Liver (tissue), 8 donors: ENCODE measurements at regions not wholly inside any gene's neighbourhood (a gene's known extent, or its start where the extent isn't known, plus 50 kb on each side); places are given as distances from the start of the nearest gene placed in this dataset.

ENCODE experiments used
- DNase-seq: peaks from one replicate; pipeline ENCODE4 v3.0.0-alpha.2; 2017; ENCODE audit warnings: low spot score
- H3K27ac ChIP-seq, 2 donors: one replicate each; pipeline ENCODE4 v1.7.0; 2013; ENCODE audit warnings: inconsistent platforms in 2 of 2, low read length in 2 of 2, control low read depth in 1 of 2, low read depth in 1 of 2, mild to moderate bottlenecking in 1 of 2
- H3K27me3 ChIP-seq, 4 donors: one replicate each; pipeline versions ENCODE4 v1.6.1 to v1.7.0; 2013; ENCODE audit warnings: low read length in 3 of 4, inconsistent platforms in 1 of 4, mild to moderate bottlenecking in 1 of 4, moderate library complexity in 1 of 4; ENCODE audit not compliant: control insufficient read depth in 4 of 4, insufficient read depth in 4 of 4
- H3K36me3 ChIP-seq, 4 donors: one replicate each; pipeline versions ENCODE4 v1.6.1 to v1.7.0; 2013; ENCODE audit warnings: low read length in 3 of 4, mild to moderate bottlenecking in 3 of 4, low read depth in 1 of 4, moderate library complexity in 1 of 4; ENCODE audit not compliant: control insufficient read depth in 4 of 4, insufficient read depth in 3 of 4
- H3K4me1 ChIP-seq, 4 donors: one replicate each; pipeline versions ENCODE4 v1.6.1 to v1.7.0; 2013; ENCODE audit warnings: low read length in 3 of 4, mild to moderate bottlenecking in 3 of 4, moderate library complexity in 1 of 4; ENCODE audit not compliant: control insufficient read depth in 4 of 4, insufficient read depth in 4 of 4
- H3K4me3 ChIP-seq, 3 donors: one replicate each; pipeline versions ENCODE4 v1.6.1 to v1.7.0; 2013; ENCODE audit warnings: low read length in 3 of 3, control low read depth in 1 of 3, low read depth in 1 of 3, mild to moderate bottlenecking in 1 of 3
- H3K9ac ChIP-seq, 2 donors: one replicate each; pipeline ENCODE4 v1.7.0; 2013; ENCODE audit warnings: low read length in 2 of 2, mild to moderate bottlenecking in 2 of 2, moderate library complexity in 2 of 2, control low read depth in 1 of 2, low read depth in 1 of 2
- H3K9me3 ChIP-seq, 4 donors: one replicate each; pipeline versions ENCODE4 v1.6.1 to v1.7.0; 2013; ENCODE audit warnings: low read length in 3 of 4; ENCODE audit not compliant: control insufficient read depth in 4 of 4
- EGR1 ChIP-seq, 2 donors: IDR thresholded peaks; 2 replicates each; pipeline ENCODE4 v1.6.1; 2016 to 2018; ENCODE audit warnings: antibody characterized with exemption in 2 of 2, low read depth in 2 of 2
- FOXA1 ChIP-seq: IDR thresholded peaks from 2 replicates; pipeline ENCODE4 v1.6.1; 2016; ENCODE audit warnings: antibody characterized with exemption
- FOXA2 ChIP-seq: IDR thresholded peaks from 2 replicates; pipeline ENCODE4 v1.6.1; 2016; ENCODE audit warnings: antibody characterized with exemption
- GABPA ChIP-seq, 2 donors: IDR thresholded peaks in 1 of 2; conservative IDR thresholded peaks in 1 of 2; 2 replicates each; pipeline ENCODE4 v1.6.1; 2016; ENCODE audit warnings: antibody characterized with exemption in 2 of 2, mild to moderate bottlenecking in 1 of 2, moderate library complexity in 1 of 2
- HNF4A ChIP-seq, 2 donors: conservative IDR thresholded peaks; 2 replicates each; pipeline ENCODE4 v1.6.1; 2016; ENCODE audit warnings: antibody characterized with exemption in 2 of 2, mild to moderate bottlenecking in 2 of 2
- HNF4G ChIP-seq: IDR thresholded peaks from 2 replicates; pipeline ENCODE4 v1.6.1; 2016; ENCODE audit warnings: antibody characterized with exemption
- JUND ChIP-seq, 2 donors: IDR thresholded peaks; 2 replicates each; pipeline ENCODE4 v1.6.1; 2016; ENCODE audit warnings: antibody characterized with exemption in 2 of 2
- NR2F2 ChIP-seq: IDR thresholded peaks from 2 replicates; pipeline ENCODE4 v1.6.1; 2016; ENCODE audit warnings: antibody characterized with exemption
- RAD21 ChIP-seq, 2 donors: IDR thresholded peaks; 2 replicates each; pipeline ENCODE4 v1.6.1; 2016; ENCODE audit warnings: antibody characterized with exemption in 2 of 2, mild to moderate bottlenecking in 2 of 2
- RXRA ChIP-seq, 2 donors: IDR thresholded peaks; 2 replicates each; pipeline ENCODE4 v1.6.1; 2017 to 2018; ENCODE audit warnings: antibody characterized with exemption in 2 of 2, mild to moderate bottlenecking in 1 of 2
- SP1 ChIP-seq: IDR thresholded peaks from 2 replicates; pipeline ENCODE4 v1.6.1; 2018; ENCODE audit warnings: antibody characterized with exemption, mild to moderate bottlenecking
- TAF1 ChIP-seq: conservative IDR thresholded peaks from 2 replicates; pipeline ENCODE4 v1.6.1; 2016; ENCODE audit warnings: antibody characterized with exemption, mild to moderate bottlenecking
- YY1 ChIP-seq: IDR thresholded peaks from 2 replicates; pipeline ENCODE4 v1.6.1; 2016; ENCODE audit warnings: antibody characterized with exemption, mild to moderate bottlenecking
- WGBS: extraction: QIAGEN DNeasy Blood & Tissue Kit; methylation state at CpG from one replicate; pipeline ENCODE4 v1.1.7; 2013; 5-methylcytosine and 5-hydroxymethylcytosine counted together
- TF ChIP-seq, protein P1 (sequence below): IDR thresholded peaks from 2 replicates; pipeline ENCODE4 v1.6.1; 2016; ENCODE audit warnings: antibody characterized with exemption
- TF ChIP-seq, protein P2 (sequence below): IDR thresholded peaks from 2 replicates; pipeline ENCODE4 v1.6.1; 2016; ENCODE audit warnings: antibody characterized with exemption
- TF ChIP-seq, protein P3 (sequence below): IDR thresholded peaks from 2 replicates; pipeline ENCODE4 v1.6.1; 2016; ENCODE audit warnings: antibody characterized with exemption, mild to moderate bottlenecking
- TF ChIP-seq, protein P4 (sequence below): fragments of 150-350 bp; IDR thresholded peaks from 2 replicates; pipeline ENCODE4 v1.5.1; 2017; ENCODE audit warnings: improper control_type of control experiment, low read depth, low read length; ENCODE audit not compliant: missing input control
- TF ChIP-seq, protein P5 (sequence below): IDR thresholded peaks from 2 replicates; pipeline ENCODE4 v1.6.1; 2016; ENCODE audit warnings: antibody characterized with exemption
- donor health status: healthy.
- donor health status: healthy.
- donor health status: healthy.
- donor health status: healthy.
- donor health status: healthy.

DNA sequence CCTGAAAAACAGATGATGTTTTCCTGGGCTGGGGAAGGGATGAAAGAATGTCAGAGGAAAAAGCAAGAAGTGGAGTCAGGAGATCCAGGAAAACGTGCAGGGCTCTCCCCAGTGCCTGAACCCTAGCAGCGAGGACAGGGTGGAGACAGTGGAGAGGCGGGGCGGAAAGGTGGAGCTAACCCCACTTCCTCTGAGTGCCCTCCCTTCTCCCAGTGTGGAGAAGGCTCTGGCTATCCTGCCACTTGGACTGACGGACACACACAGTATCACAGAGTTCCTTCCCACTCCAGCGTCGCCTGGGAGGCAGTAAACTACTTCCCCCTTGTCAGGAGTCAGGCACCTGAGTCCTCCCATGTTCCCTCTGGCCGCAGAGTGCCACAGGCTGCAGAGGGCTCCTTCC lies 125.3 kb upstream of the CHRNA7 start:
- Histone ChIP-seq H3K9ac (no peak overlapping the region), H3K36me3 (no peaks in the 10 kb centered on the region), H3K27me3 (peaks cover 0 to 6% (median 0%) of the 10 kb centered on the region in 4 donors), H3K4me1 (no peaks in the 10 kb centered on the region), H3K27ac (no peak overlapping the region), H3K4me3 (no peak overlapping the region), H3K9me3 (peaks cover 0 to under 1% (median 0%) of the 10 kb centered on the region in 4 donors)
- WGBS, result 19% methylated on average over 8 of the region's 8 CpGs
- no peak for TF ChIP-seq RXRA (IDR thresholded peaks at IDR 0.05)
- TF ChIP-seq EGR1 (IDR thresholded peaks at IDR 0.05; ENCODE audit: low read depth in 2 of 2), result no peak
- TF ChIP-seq GABPA (IDR thresholded peaks at IDR 0.05 in 1 of 2, conservative IDR thresholded peaks at IDR 0.05 in 1 of 2), result no peak
- TF ChIP-seq TAF1, result no peak
- TF ChIP-seq, protein P1, sequence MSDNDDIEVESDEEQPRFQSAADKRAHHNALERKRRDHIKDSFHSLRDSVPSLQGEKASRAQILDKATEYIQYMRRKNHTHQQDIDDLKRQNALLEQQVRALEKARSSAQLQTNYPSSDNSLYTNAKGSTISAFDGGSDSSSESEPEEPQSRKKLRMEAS, result no peak
- TF ChIP-seq FOXA2, result no peak
- TF ChIP-seq, protein P2, sequence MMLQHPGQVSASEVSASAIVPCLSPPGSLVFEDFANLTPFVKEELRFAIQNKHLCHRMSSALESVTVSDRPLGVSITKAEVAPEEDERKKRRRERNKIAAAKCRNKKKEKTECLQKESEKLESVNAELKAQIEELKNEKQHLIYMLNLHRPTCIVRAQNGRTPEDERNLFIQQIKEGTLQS, result no peak
- TF ChIP-seq RAD21 (IDR thresholded peaks at IDR 0.05), result no peak
- TF ChIP-seq HNF4G, result no peak
- TF ChIP-seq FOXA1, result no peak
- TF ChIP-seq YY1, result no peak
- no peak for TF ChIP-seq JUND (IDR thresholded peaks at IDR 0.05)
- TF ChIP-seq, protein P3, sequence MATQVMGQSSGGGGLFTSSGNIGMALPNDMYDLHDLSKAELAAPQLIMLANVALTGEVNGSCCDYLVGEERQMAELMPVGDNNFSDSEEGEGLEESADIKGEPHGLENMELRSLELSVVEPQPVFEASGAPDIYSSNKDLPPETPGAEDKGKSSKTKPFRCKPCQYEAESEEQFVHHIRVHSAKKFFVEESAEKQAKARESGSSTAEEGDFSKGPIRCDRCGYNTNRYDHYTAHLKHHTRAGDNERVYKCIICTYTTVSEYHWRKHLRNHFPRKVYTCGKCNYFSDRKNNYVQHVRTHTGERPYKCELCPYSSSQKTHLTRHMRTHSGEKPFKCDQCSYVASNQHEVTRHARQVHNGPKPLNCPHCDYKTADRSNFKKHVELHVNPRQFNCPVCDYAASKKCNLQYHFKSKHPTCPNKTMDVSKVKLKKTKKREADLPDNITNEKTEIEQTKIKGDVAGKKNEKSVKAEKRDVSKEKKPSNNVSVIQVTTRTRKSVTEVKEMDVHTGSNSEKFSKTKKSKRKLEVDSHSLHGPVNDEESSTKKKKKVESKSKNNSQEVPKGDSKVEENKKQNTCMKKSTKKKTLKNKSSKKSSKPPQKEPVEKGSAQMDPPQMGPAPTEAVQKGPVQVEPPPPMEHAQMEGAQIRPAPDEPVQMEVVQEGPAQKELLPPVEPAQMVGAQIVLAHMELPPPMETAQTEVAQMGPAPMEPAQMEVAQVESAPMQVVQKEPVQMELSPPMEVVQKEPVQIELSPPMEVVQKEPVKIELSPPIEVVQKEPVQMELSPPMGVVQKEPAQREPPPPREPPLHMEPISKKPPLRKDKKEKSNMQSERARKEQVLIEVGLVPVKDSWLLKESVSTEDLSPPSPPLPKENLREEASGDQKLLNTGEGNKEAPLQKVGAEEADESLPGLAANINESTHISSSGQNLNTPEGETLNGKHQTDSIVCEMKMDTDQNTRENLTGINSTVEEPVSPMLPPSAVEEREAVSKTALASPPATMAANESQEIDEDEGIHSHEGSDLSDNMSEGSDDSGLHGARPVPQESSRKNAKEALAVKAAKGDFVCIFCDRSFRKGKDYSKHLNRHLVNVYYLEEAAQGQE, result no peak
- TF ChIP-seq HNF4A (conservative IDR thresholded peaks at IDR 0.05), result no peak
- no peak for DNase-seq

DNA sequence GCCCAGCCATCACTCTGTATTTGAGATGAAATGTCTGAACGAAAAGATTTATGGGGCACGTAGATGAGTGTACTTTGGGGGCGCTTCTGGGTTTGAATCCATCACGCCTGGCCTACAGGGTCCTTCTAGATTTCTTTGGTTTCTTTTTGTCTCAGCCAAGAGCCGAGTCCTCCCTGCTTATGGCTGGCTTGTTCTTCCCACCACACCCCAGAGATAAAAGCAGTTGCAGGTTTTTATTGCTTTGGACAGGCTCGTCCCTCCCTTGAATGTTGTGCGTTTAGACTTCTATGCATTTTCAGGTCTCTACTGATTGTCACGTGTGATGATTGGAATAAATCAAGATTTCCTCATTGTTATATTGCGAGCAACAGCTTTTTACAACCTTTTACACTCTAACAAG lies 104.8 kb upstream of the CHRNA7 start:
- DNase-seq, result no peak
- Histone ChIP-seq H3K36me3 (no peaks in the 10 kb centered on the region), H3K4me3 (no peak overlapping the region), H3K27ac (no peak overlapping the region), H3K9ac (no peak overlapping the region), H3K9me3 (peaks cover 0 to 3% (median under 1%) of the 10 kb centered on the region in 4 donors), H3K27me3 (peaks cover 0 to 5% (median under 1%) of the 10 kb centered on the region in 4 donors), H3K4me1 (no peaks in the 10 kb centered on the region)
- TF ChIP-seq JUND (IDR thresholded peaks at IDR 0.05), result no peak
- TF ChIP-seq, protein P2, result no peak
- TF ChIP-seq, protein P4, sequence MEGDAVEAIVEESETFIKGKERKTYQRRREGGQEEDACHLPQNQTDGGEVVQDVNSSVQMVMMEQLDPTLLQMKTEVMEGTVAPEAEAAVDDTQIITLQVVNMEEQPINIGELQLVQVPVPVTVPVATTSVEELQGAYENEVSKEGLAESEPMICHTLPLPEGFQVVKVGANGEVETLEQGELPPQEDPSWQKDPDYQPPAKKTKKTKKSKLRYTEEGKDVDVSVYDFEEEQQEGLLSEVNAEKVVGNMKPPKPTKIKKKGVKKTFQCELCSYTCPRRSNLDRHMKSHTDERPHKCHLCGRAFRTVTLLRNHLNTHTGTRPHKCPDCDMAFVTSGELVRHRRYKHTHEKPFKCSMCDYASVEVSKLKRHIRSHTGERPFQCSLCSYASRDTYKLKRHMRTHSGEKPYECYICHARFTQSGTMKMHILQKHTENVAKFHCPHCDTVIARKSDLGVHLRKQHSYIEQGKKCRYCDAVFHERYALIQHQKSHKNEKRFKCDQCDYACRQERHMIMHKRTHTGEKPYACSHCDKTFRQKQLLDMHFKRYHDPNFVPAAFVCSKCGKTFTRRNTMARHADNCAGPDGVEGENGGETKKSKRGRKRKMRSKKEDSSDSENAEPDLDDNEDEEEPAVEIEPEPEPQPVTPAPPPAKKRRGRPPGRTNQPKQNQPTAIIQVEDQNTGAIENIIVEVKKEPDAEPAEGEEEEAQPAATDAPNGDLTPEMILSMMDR, result no peak
- TF ChIP-seq RAD21 (IDR thresholded peaks at IDR 0.05), result no peak
- TF ChIP-seq FOXA1, result no peak
- no peak for TF ChIP-seq TAF1
- TF ChIP-seq EGR1 (IDR thresholded peaks at IDR 0.05; ENCODE audit: low read depth in 2 of 2), result no peak
- TF ChIP-seq, protein P5, sequence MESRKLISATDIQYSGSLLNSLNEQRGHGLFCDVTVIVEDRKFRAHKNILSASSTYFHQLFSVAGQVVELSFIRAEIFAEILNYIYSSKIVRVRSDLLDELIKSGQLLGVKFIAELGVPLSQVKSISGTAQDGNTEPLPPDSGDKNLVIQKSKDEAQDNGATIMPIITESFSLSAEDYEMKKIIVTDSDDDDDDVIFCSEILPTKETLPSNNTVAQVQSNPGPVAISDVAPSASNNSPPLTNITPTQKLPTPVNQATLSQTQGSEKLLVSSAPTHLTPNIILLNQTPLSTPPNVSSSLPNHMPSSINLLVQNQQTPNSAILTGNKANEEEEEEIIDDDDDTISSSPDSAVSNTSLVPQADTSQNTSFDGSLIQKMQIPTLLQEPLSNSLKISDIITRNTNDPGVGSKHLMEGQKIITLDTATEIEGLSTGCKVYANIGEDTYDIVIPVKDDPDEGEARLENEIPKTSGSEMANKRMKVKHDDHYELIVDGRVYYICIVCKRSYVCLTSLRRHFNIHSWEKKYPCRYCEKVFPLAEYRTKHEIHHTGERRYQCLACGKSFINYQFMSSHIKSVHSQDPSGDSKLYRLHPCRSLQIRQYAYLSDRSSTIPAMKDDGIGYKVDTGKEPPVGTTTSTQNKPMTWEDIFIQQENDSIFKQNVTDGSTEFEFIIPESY, result no peak
- no peak for TF ChIP-seq NR2F2
- no peak for TF ChIP-seq HNF4G
- no peak for TF ChIP-seq FOXA2
- TF ChIP-seq, protein P1, result no peak
- TF ChIP-seq YY1, result no peak
- TF ChIP-seq SP1, result no peak
- no peak for TF ChIP-seq GABPA (IDR thresholded peaks at IDR 0.05 in 1 of 2, conservative IDR thresholded peaks at IDR 0.05 in 1 of 2)
- TF ChIP-seq HNF4A (conservative IDR thresholded peaks at IDR 0.05), result no peak
- no peak for TF ChIP-seq RXRA (IDR thresholded peaks at IDR 0.05)
- TF ChIP-seq, protein P3, result no peak
- WGBS, result 73% methylated on average over 9 of the region's 9 CpGs
